ENCODE measurements at regions not wholly inside any gene's neighbourhood (a gene's known extent, or its start where the extent isn't known, plus 50 kb on each side); places are given as distances from the start of the nearest gene placed in this dataset.

GRCh38 chr21:20261364-20261763 lies 736.8 kb upstream of the NCAM2 start:
- H2BK12ac ChIP-seq (ENCODE audit: low read length) = no peak overlapping the region
- no peak overlapping the region for H3K23ac ChIP-seq (ENCODE audit: low read depth, low read length, poor library complexity)
- no peak overlapping the region for H3K9ac ChIP-seq (ENCODE audit: low read depth, low read length, poor library complexity)
- no peak overlapping the region for H3K18ac ChIP-seq (ENCODE audit: low read length)
- no peak overlapping the region for H4K91ac ChIP-seq (ENCODE audit: low read depth, low read length, poor library complexity)
- no peaks in the 10 kb centered on the region for H3K9me3 ChIP-seq (replicated peaks in 1 of 2; ENCODE audit: control insufficient read depth in 2 of 2, insufficient read depth in 1 of 2, low read depth in 1 of 2, low read length in 2 of 2)
- no peak overlapping the region for H2BK120ac ChIP-seq (ENCODE audit: low read depth, low read length)
- H3K4me2 ChIP-seq (ENCODE audit: insufficient read depth, low read length, poor library complexity, severe bottlenecking) = no peak overlapping the region
- H4K8ac ChIP-seq (ENCODE audit: low read depth, low read length) = no peak overlapping the region
- DNase-seq (ENCODE audit: low spot score) = no peak
- no peak overlapping the region for H2AK5ac ChIP-seq (ENCODE audit: low read depth, low read length)
- no peak overlapping the region for H2BK5ac ChIP-seq (ENCODE audit: low read length)
- no peak overlapping the region for H3K27ac ChIP-seq (replicated peaks; ENCODE audit: low read length)
- no peak overlapping the region for H2AFZ ChIP-seq (ENCODE audit: low read length)
- no peaks in the 10 kb centered on the region for H3K79me1 ChIP-seq (ENCODE audit: low read depth, low read length)
- no peaks in the 10 kb centered on the region for H3K27me3 ChIP-seq (ENCODE audit: control insufficient read depth in 3 of 3, insufficient read depth in 3 of 3, low read depth in 1 of 3, low read length in 3 of 3)
- H3K14ac ChIP-seq (ENCODE audit: low read length) = no peak overlapping the region
- H3K4me3 ChIP-seq (ENCODE audit: low read length in 2 of 2) = no peak overlapping the region
- H3K36me3 ChIP-seq (replicated peaks in 1 of 2; ENCODE audit: control insufficient read depth in 2 of 2, insufficient read depth in 2 of 2, low read length in 2 of 2) = no peaks in the 10 kb centered on the region
- no CpG with 5 or more reads among the region's 5 CpGs for WGBS, 2 donors (ENCODE audit: extremely low coverage in 2 of 2, insufficient read length in 2 of 2, insufficient replicate concordance in 1 of 2)
- H2BK15ac ChIP-seq (ENCODE audit: low read length) = no peak overlapping the region
- peaks cover 0 to 2% of the 10 kb centered on the region in 2 donors for H3K4me1 ChIP-seq (ENCODE audit: control insufficient read depth in 2 of 2, insufficient read depth in 1 of 2, low read depth in 1 of 2, low read length in 2 of 2)
- no peak overlapping the region for H3K4ac ChIP-seq (ENCODE audit: low read length)

GRCh38 chr21:20265707-20266440 lies 732.3 kb upstream of the NCAM2 start:
- no CpG with 5 or more reads among the region's 5 CpGs for WGBS, 2 donors (ENCODE audit: extremely low coverage in 2 of 2, insufficient read length in 2 of 2, insufficient replicate concordance in 1 of 2)
- Histone ChIP-seq H3K4ac (ENCODE audit: low read length) (no peak overlapping the region), H3K4me1 (ENCODE audit: control insufficient read depth in 2 of 2, insufficient read depth in 1 of 2, low read depth in 1 of 2, low read length in 2 of 2) (no peaks in the 10 kb centered on the region)

GRCh38 chr21:20266441-20266710 lies 731.8 kb upstream of the NCAM2 start:
- Histone ChIP-seq H3K9me3 (replicated peaks in 1 of 2; ENCODE audit: control insufficient read depth in 2 of 2, insufficient read depth in 1 of 2, low read depth in 1 of 2, low read length in 2 of 2) (no peaks in the 10 kb centered on the region), H3K18ac (ENCODE audit: low read length) (no peak overlapping the region), H3K36me3 (replicated peaks in 1 of 2; ENCODE audit: control insufficient read depth in 2 of 2, insufficient read depth in 2 of 2, low read length in 2 of 2) (no peaks in the 10 kb centered on the region), H3K4ac (ENCODE audit: low read length) (no peak overlapping the region), H2BK12ac (ENCODE audit: low read length) (no peak overlapping the region), H2BK5ac (ENCODE audit: low read length) (no peak overlapping the region), H3K4me3 (ENCODE audit: low read length in 2 of 2) (no peak overlapping the region), H3K23ac (ENCODE audit: low read depth, low read length, poor library complexity) (no peak overlapping the region), H2AK5ac (ENCODE audit: low read depth, low read length) (no peak overlapping the region), H3K27me3 (ENCODE audit: control insufficient read depth in 3 of 3, insufficient read depth in 3 of 3, low read depth in 1 of 3, low read length in 3 of 3) (no peaks in the 10 kb centered on the region), H3K79me1 (ENCODE audit: low read depth, low read length) (no peaks in the 10 kb centered on the region), H2BK120ac (ENCODE audit: low read depth, low read length) (no peak overlapping the region), H2AFZ (ENCODE audit: low read length) (no peak overlapping the region), H3K14ac (ENCODE audit: low read length) (no peak overlapping the region), H2BK15ac (ENCODE audit: low read length) (no peak overlapping the region), H3K4me1 (ENCODE audit: control insufficient read depth in 2 of 2, insufficient read depth in 1 of 2, low read depth in 1 of 2, low read length in 2 of 2) (no peaks in the 10 kb centered on the region), H3K9ac (ENCODE audit: low read depth, low read length, poor library complexity) (no peak overlapping the region), H3K4me2 (ENCODE audit: insufficient read depth, low read length, poor library complexity, severe bottlenecking) (no peak overlapping the region), H3K27ac (replicated peaks; ENCODE audit: low read length) (no peak overlapping the region), H4K91ac (ENCODE audit: low read depth, low read length, poor library complexity) (no peak overlapping the region), H4K8ac (ENCODE audit: low read depth, low read length) (no peak overlapping the region)
- no peak for DNase-seq (ENCODE audit: low spot score)
- no CpG with 5 or more reads among the region's 2 CpGs for WGBS, 2 donors (ENCODE audit: extremely low coverage in 2 of 2, insufficient read length in 2 of 2, insufficient replicate concordance in 1 of 2)

More at GRCh38 chr21:20265707-20266440, 732.3 kb upstream of the NCAM2 start:
- DNase-seq (ENCODE audit: low spot score) = no peak
- H3K14ac ChIP-seq (ENCODE audit: low read length) = no peak overlapping the region
- no peak overlapping the region for H2BK5ac ChIP-seq (ENCODE audit: low read length)
- no peaks in the 10 kb centered on the region for H3K27me3 ChIP-seq (ENCODE audit: control insufficient read depth in 3 of 3, insufficient read depth in 3 of 3, low read depth in 1 of 3, low read length in 3 of 3)
- no peak overlapping the region for H2AK5ac ChIP-seq (ENCODE audit: low read depth, low read length)
- H3K79me1 ChIP-seq (ENCODE audit: low read depth, low read length) = no peaks in the 10 kb centered on the region
- no peak overlapping the region for H3K18ac ChIP-seq (ENCODE audit: low read length)
- no peak overlapping the region for H3K9ac ChIP-seq (ENCODE audit: low read depth, low read length, poor library complexity)
- H3K23ac ChIP-seq (ENCODE audit: low read depth, low read length, poor library complexity) = no peak overlapping the region
- no peak overlapping the region for H3K4me2 ChIP-seq (ENCODE audit: insufficient read depth, low read length, poor library complexity, severe bottlenecking)
- H3K4me3 ChIP-seq (ENCODE audit: low read length in 2 of 2) = no peak overlapping the region
- H4K91ac ChIP-seq (ENCODE audit: low read depth, low read length, poor library complexity) = no peak overlapping the region
- H2BK12ac ChIP-seq (ENCODE audit: low read length) = no peak overlapping the region
- no peak overlapping the region for H4K8ac ChIP-seq (ENCODE audit: low read depth, low read length)
- no peak overlapping the region for H3K27ac ChIP-seq (replicated peaks; ENCODE audit: low read length)
- H2BK15ac ChIP-seq (ENCODE audit: low read length) = no peak overlapping the region
- no peaks in the 10 kb centered on the region for H3K36me3 ChIP-seq (replicated peaks in 1 of 2; ENCODE audit: control insufficient read depth in 2 of 2, insufficient read depth in 2 of 2, low read length in 2 of 2)
- H2BK120ac ChIP-seq (ENCODE audit: low read depth, low read length) = no peak overlapping the region
- no peaks in the 10 kb centered on the region for H3K9me3 ChIP-seq (replicated peaks in 1 of 2; ENCODE audit: control insufficient read depth in 2 of 2, insufficient read depth in 1 of 2, low read depth in 1 of 2, low read length in 2 of 2)
- H2AFZ ChIP-seq (ENCODE audit: low read length) = no peak overlapping the region

GRCh38 chr21:20270365-20271055 lies 727.7 kb upstream of the NCAM2 start:
- no peak overlapping the region for H2BK120ac ChIP-seq (ENCODE audit: low read depth, low read length)
- H3K36me3 ChIP-seq (replicated peaks in 1 of 2; ENCODE audit: control insufficient read depth in 2 of 2, insufficient read depth in 2 of 2, low read length in 2 of 2) = no peaks in the 10 kb centered on the region
- H2BK12ac ChIP-seq (ENCODE audit: low read length) = no peak overlapping the region
- DNase-seq (ENCODE audit: low spot score) = no peak
- no peaks in the 10 kb centered on the region for H3K27me3 ChIP-seq (ENCODE audit: control insufficient read depth in 3 of 3, insufficient read depth in 3 of 3, low read depth in 1 of 3, low read length in 3 of 3)
- no peak overlapping the region for H4K8ac ChIP-seq (ENCODE audit: low read depth, low read length)
- no peak overlapping the region for H3K4me2 ChIP-seq (ENCODE audit: insufficient read depth, low read length, poor library complexity, severe bottlenecking)
- H3K23ac ChIP-seq (ENCODE audit: low read depth, low read length, poor library complexity) = no peak overlapping the region
- no peak overlapping the region for H3K14ac ChIP-seq (ENCODE audit: low read length)
- H3K4me3 ChIP-seq (ENCODE audit: low read length in 2 of 2) = no peak overlapping the region
- H3K18ac ChIP-seq (ENCODE audit: low read length) = no peak overlapping the region
- no peak overlapping the region for H2AK5ac ChIP-seq (ENCODE audit: low read depth, low read length)
- no peak overlapping the region for H3K27ac ChIP-seq (replicated peaks; ENCODE audit: low read length)
- H2BK15ac ChIP-seq (ENCODE audit: low read length) = no peak overlapping the region
- peaks cover 0 to 4% of the 10 kb centered on the region in 2 donors for H3K4me1 ChIP-seq (ENCODE audit: control insufficient read depth in 2 of 2, insufficient read depth in 1 of 2, low read depth in 1 of 2, low read length in 2 of 2)
- H3K4ac ChIP-seq (ENCODE audit: low read length) = no peak overlapping the region
- no peak overlapping the region for H2AFZ ChIP-seq (ENCODE audit: low read length)
- no peak overlapping the region for H2BK5ac ChIP-seq (ENCODE audit: low read length)
- H3K9ac ChIP-seq (ENCODE audit: low read depth, low read length, poor library complexity) = no peak overlapping the region
- no peaks in the 10 kb centered on the region for H3K79me1 ChIP-seq (ENCODE audit: low read depth, low read length)
- whole genome bisulfite sequencing, 2 donors (ENCODE audit: extremely low coverage in 2 of 2, insufficient read length in 2 of 2, insufficient replicate concordance in 1 of 2) = no CpG with 5 or more reads among the region's 11 CpGs
- H4K91ac ChIP-seq (ENCODE audit: low read depth, low read length, poor library complexity) = no peak overlapping the region
- H3K9me3 ChIP-seq (replicated peaks in 1 of 2; ENCODE audit: control insufficient read depth in 2 of 2, insufficient read depth in 1 of 2, low read depth in 1 of 2, low read length in 2 of 2) = no peaks in the 10 kb centered on the region

Data from neuronal stem cell (in vitro differentiated cells).